HS-5 (cell line): ENCODE measurements at regions not wholly inside any gene's neighbourhood (a gene's known extent, or its start where the extent isn't known, plus 50 kb on each side); places are given as distances from the start of the nearest gene placed in this dataset.
"Not testable (repeated sequence)": the region's sequence is repeated elsewhere in the genome, so short reads cannot be mapped to it uniquely, and the experiment has no call there.

Source experiments
- DNase-seq: peaks from one replicate; pipeline ENCODE4 v3.0.0-alpha.2; 2012; ENCODE audit warnings: low read depth

DNA sequence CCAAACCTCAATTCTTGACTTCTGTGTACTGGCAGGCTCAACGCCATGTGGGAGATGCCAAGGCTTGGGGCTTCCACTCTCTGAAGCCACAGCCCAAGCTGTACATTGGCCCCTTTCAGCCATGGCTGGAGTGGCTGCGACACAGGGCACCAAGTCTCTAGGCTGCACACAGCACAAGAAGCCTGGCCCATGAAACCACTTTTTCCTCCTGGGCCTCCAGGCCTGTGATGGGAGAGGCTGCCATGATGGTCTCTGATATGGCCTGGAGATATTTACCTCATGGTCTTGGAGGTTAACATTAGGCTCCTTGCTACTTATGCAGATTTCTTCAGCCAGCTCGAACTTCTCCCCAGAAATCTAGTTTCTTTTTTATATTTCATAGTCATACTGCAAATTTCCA is 724.1 kb downstream of the RNF144A start:
- not testable (repeated sequence) for DNase-seq

DNA sequence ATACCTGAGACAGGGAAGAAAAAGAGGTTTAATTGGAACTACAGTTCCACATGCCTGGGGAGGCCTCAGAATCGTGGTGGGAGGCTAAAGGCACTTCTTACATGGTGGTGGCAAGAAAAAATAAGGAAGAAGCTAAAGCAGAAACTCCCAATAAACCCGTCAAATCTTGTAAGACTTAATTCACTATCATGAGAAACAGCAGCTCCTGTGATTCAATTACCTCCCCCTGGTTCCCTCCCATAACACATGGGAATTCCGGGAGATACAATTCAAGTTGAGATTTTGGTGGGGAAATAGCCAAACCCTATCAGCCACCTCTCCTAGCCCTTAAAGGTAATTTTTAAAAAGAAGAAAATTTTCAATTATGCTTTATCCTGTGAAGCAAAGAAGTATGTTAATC is 728.8 kb downstream of the RNF144A start:
- no peak for DNase-seq

DNA sequence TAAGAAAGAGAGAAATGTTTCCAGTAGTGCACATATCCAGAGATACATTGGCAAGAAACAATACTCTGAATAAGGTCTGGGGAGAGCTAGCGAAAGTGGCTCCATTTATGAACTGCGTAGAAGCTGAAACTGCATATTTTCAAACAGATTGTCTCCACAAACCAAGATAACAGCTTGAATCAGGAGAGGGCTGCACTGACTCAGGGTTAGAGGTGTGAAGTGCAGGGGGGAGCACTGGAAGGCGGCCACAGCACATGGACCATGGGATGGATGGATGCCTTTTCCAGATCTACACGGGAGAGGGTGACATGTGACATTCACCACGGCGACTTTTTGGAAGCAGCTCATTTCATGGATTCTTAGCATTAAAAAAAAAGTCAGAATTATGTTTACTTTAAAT is 729.4 kb downstream of the RNF144A start:
- DNase-seq: no peak

DNA sequence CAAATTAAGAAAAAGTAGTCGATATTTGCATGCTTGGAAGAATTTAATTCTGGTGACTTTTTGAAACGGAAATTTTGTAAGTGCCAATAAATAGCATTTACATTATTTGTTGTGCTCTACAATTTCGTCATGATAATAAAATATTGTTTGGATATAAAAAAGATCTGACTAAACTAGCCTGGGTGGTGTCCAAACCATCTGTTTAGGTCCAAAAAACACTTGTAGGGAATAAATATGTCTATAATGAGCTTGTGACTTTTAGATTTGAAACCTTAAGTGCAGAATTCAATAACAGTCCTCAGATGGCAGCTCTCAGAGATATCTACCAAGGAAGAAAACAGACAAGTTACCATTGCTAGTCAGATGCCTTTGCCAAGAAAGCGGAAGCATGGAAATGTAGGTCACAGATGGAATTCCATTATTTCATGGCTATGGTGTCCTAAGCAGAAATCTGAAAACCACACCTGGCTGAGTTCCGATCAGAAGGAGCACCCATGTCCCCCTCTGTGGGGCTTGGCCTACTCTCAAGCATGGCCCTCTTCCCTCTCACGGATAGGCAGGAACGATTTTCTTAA is 731.1 kb downstream of the RNF144A start:
- no peak for DNase-seq

DNA sequence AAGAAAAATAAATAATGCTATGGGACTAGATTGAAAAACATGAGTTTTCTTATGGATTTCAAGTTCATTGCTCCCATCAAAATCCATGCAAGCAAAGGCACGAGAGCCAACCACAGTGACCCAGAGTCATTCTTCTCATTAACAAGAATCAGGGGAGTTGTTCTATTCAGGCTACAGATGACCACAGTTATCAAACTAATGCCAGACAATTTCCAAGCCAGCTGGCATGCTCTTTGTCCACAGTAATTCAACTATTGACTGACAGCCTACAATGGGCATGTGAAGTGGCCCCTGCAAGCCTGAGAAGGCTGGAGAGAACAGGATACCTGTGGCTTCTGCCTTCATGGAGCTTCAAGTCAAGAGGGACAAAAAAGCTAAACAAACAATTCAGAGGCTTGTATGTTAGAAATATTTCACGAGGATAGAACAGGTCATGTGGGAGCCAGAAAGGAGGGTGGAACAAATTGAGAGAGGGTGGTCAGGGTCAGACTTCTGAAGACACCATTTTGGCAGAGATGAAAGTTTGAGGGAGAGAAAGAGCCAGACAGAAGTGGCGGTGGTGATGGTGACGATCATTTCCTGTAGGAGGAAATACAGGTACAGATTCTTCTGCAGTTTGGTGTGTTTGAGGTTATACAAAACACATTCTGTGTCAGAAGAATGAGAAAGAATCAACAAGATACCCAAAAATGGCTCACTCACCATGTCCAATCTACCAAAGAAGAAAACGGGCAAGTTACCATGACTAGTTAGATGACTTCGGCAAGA is 732.4 kb downstream of the RNF144A start:
- no peak for DNase-seq

DNA sequence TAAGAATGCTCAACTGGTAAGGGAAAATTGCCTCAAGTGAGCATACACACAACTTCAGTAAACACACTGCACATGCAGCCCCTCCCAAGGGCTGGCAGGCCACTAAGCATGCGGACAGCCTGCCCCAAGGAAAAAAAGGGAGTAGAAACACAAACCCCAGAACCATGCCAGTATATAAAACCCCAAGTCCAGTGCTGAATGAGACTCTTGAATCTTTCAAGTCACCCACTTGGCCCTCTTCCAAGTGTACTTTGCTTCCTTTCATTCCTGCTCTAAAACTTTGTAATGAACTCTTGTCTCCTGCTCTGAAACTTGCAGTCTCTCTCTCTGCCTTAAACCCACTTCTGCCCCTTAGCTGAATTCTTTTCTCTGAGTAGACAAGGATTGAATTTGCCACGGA is 736.4 kb downstream of the RNF144A start:
- DNase-seq: no peak

DNA sequence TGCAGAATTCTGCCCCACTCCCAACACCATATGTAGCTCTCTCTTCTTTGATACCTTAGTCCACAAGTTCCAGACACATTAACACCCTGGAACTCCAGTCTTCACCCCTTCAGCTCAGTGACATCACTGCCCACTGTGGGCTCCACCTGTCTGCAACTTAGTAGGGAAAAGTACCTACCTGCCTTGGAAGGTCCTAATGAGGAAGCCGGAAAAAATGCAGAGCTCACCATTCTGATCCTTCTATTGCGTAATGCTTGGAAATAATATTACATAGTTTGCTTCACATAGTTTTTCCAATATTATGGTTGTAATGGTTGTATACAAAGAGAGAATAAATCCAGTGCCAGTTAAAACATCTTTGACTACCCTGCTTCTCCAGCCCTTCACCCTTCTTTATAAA is 738.4 kb downstream of the RNF144A start:
- no peak for DNase-seq

DNA sequence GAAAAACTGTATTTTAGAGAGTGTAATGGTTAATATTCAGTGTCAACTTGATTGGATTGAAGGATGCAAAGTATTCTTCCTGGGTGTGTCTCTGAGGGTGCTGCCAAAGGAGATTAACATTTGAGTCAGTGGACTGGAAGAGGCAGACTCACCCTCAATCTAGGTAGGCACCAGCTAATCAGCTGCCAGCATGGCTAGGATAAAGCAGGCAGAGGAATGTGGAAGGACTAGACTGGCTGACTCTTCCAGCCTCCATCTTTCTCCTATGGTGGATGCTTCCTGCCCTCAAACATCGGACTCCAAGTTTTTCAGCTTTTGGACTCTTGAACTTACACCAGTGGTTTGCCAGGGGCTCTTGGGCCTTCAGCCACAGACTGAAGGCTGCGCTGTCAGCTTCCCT is 740.3 kb downstream of the RNF144A start:
- DNase-seq: not testable (repeated sequence)

DNA sequence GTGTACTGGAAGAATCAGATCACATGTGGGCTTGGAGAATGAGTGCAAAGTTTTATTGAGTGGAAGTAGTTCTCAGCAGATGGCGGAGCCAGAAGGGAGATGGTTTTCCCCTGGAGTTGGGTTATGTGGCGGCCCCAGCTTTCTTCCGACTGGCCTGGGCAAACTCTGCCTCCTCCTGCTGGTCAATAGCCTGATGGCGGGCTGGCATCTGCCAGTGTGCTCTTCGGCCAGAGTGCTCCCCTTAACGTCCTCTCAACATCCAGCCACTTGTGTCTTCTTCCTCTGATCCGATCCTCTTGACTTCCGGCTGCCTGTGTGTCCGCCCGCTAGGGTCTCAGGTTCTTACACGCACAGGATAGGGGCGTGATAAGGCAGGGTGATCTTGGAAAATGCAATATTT is 741.3 kb downstream of the RNF144A start:
- DNase-seq: no peak

DNA sequence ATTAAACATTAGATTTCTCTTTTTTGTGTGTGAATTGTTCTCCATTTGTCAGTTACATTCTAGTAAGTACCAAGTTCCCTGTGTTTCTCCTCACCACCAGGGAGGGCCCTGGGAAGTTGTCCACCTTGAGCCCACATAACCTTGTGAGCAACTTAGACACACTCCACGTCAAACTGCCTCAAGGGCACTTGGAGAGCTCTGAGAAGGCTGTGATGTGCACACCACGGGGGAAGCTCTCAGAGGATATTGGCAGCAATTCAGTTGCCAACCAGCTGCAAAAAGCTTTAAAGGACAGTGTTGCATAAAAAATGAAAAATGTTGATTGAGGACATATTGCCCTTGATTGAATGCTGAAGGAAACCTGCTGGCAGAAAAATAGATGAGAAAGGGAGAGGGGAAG is 743.6 kb downstream of the RNF144A start:
- no peak for DNase-seq

DNA sequence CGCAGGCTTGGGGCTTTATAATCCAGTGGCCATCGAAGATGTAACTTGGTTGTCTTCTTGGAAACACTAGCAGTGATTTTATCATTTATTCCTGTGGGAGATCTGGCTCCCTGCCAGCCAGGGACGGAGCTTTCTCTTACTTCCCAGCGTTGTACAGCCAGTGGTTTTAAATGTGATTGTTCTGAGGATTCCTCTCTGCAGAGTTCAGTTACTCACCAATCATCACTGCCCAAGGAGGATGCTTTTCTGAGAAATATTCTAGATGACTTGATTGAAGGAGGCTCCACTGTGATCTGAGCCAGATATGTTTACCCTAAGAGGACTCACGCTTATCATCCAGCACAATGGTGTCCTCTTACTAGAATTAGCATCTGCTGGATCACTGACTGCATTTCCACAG is 744.3 kb downstream of the RNF144A start:
- DNase-seq: no peak

DNA sequence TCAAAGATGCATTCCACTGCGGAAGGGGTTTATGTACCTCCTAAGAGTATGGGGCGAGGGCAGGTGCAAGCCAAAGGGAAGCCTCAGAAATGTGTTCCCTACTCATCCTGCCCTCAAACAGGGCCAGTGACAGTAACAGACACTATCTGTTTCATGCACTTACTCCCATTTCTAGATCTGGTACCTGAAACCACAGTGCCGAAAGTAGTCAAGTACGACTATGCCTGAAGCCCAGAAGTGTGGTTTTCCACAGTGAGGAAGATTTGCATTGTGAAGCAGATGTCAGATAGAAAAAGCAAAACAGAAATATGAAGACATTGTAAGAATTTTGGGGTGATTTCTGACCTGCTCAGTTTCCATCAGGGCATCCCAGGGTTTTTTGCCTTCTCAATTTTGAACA is 748.7 kb downstream of the RNF144A start:
- DNase-seq: no peak

DNA sequence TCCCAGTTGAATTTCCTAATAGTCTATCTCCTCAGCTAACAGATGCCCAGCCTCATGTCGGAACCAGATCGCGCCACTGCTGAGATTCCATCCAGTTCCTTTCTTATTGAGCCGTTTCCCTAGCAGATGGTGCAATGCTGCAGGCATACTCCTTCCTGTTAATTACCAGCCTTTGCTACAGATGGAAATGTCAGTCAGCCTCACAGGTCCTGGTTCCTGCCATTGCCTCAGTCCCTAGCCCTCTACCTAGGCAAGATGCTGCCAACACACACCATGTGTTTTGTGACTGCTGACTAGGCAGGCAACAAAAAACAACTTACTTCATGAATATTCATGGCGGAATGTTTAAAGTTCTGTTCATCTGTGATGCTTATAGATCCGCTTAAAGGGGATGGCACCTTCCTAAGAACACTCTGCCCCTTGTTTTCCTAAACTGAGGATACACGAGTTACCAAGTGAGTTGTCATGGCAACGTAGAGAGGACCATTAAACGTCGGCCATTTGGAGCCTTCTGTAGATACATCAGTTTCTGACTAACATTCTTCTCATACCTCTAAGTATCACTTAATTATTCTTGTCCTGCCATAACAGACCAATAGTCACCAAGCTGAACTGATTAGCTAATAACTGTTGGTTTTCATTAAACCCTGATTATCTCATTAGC is 749.5 kb downstream of the RNF144A start:
- DNase-seq: no peak

DNA sequence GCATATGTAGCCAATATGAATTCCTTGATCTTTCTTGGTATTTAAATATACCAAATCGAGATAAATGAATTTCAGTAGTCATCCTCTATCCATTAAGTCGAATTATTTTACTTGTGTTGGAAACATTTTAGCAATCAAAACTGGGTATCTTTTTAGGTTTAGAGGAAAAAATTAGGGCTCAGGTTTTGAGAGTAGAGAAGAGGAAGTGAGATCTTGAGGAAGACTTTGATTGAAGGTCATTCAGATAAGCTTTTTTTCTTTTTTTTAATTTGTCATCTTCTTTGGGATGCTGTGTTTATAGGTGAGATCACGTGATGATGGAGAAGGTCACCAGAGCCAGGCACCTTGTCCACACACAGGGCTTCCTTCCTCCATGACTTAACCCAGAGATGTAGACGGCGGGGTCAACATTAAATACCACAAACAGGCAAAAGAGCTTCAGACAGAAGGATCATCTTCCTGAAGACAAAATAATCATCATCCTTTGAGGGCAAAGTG is 750.1 kb downstream of the RNF144A start:
- no peak for DNase-seq

DNA sequence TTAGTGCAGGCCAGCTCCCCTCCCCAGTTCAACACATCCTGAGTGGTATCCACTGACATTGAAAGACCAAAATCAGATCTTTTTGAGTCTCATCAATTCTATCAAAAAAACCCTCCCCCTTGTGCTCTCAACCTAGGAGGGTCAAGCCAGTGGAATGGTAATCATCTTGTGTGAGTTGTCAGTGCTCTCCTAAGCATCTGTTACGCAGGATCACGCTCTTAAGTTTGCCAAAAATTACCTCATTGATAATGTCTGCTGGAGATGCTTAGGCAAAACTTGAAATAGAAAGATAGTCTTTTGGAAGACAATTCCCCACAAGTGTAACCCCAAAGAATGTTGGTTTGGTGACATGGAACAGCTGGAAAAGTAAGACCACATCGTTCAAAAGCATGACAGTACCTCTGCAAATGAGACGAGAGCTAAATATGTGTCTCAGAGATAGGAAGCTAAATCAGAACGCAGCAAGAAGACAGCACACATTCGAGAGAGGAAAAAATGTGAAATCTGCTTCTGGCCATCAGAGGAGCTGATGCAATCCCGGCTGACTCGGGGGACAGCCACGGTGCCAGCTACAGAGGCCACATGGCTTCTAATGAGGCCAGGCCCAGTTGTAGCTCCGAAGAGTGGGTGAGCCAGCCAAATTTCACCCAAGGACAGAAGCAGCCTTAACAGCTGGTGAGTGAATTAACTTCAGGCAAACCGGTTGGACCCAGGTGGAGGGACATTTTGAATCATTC is 753.9 kb downstream of the RNF144A start:
- DNase-seq: no peak

DNA sequence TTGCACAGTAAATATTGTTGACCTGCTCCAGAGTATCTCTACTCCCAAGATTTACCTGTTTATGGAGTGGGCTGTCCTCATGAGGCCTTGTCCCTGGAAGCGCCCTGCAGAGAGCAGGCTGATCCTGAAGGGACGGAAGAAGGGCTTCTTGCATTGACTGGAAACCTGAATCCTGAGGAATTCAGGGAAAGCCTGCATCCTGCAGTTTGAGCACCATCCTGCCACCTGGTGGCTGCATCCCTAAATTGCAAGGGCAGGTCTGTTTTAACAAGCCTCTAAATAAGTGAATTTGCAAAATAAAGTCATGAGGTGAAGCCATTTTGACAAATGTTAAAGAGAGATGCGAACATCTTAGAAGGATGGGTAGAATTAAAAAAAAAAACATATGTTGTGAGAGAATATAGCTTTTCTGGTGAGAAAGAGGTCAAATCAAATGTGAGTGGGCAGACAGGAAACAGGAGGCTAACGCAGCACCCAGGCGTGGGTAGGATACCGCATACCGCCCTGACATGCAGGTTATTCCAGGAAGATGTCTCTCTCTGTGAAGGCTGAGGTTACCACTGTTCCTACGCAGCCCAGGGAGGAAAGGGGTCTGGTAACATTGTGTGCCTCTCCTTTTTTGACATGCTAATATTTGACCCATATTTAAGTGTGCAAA is 754.9 kb downstream of the RNF144A start:
- DNase-seq: no peak

DNA sequence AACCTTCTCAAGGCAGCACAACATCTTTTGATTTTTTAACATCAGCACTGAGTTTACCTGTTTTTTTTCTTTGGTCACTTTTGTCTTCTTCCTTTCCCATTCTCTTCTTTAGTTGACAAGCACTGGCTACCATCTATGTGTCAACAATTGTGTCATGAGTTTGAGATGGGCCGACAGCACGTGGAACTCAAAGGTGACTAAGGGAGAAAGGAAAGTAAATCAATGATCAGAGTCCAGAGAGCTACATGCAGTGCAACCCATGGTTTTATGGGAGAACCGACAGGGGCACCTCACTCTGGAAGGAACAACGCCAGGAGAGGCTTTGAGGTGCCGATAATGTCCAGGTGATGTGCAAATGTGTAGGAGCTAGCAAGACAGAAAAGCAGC is 755.5 kb downstream of the RNF144A start:
- DNase-seq: no peak

DNA sequence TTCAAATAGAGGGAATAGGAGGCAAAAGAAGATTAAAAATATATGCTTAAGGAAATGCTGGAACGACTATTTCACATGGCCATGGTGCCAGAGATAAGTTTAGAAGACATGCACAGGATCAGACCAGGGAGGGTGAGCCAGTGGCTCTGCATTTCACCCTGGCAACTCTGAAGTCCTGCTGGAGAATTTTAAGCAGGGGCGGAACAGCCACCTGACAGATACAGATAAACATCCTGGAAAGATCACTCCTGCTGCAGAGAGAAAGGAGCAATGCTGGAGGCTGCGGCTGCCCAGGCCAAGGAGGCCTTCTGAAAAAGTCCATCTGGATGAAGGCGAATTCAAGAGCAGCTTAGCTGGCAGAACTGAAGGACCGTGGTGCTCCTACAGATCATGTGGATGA is 755.9 kb downstream of the RNF144A start:
- no peak for DNase-seq

DNA sequence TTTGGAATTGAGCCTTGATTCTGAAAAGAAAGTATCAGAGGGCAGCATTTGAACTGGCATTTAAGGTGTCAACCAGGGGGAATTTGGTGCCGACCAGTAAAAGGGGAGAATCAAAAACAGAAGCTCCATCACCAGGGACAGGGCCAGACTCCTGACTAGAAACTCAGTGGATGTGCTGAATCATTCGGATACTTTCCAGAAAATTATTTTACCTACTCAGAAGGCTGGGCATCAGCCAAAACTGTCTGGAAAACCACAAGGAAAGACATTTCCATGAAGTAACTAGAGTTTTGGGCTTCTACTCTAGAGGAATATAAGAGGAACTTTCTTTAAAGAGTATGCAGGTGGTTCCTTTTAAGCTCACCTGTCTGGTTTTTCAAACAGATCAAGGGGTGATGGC is 756.6 kb downstream of the RNF144A start:
- DNase-seq: no peak

DNA sequence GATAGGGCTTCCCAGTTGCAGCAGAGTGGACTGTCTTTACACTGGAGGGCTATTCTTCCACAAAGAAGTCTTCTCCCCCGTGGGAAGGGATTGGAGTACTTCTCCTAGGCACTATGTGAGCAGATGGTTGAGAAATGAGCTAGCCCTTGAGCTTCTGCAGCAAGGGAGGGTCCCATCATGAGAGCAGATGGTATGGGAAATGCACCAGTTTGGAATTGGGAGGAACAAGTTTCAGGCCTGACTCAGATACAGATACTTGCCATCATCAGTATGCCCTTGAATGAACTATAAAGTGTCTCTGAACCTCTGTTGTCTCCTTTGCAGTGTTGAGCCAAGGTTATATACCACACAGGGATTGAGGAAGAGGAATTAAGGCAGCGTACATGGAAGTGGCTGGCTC is 757.4 kb downstream of the RNF144A start:
- DNase-seq: no peak

DNA sequence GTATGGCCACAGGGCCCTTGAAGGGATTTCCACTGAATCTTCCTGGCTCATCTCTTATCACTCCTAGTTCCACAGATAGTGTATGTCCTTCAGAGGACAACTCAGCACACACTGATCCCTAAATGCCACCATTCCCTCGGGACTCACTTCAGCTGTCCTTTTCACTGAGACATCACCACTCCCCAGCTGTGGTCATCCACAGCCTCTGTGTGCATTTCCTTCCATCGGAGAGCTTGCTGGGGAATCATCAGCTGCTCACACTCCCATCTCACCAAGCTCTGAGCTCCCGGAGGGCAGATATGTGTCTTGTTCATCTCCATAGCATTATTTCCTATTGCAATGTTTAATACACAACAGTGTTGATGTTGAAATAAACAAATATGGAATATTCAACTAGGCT is 759.5 kb downstream of the RNF144A start:
- DNase-seq: no peak

DNA sequence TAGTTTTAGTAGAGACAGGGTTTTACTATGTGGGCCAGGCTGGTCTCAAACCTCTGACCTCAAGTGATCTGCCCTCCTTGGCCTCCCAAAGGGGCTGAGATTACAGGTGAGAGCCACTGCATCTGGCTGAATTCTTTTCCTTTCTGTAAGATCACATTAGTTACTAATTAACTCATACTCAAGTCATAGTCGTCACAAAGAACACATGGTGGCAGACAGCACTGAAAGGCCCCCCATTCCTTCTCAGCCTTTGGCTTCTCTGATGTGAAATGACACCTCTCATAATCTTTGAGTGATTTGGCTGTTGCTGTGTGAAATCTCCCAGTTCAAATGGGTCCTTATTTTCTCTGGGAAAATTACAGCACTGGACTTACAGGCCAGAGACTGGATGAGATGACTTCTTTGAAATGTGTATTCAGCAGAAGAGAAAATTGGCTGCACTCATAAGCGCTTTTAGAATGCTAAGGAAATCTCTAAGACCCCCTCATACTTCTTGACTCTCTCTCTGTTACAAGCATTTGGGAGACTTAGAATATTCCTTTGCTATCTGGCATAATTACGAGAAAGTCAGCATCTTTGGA is 764.8 kb downstream of the RNF144A start:
- DNase-seq: no peak
